Body of pancreas (tissue), 4 donors: ENCODE measurements at regions not wholly inside any gene's neighbourhood (a gene's known extent, or its start where the extent isn't known, plus 50 kb on each side); places are given as distances from the start of the nearest gene placed in this dataset.

Experiments
- CTCF ChIP-seq, 7 experiments: fragments of 450-650 bp in 4 of 7; fragments of 200-600 bp in 3 of 7; sonication (generic) in 3 of 7; IDR thresholded peaks; one replicate each; pipeline ENCODE4 v1.5.1; 2016 to 2019; ENCODE audit warnings: antibody characterized with exemption in 7 of 7
- POLR2A ChIP-seq, 3 donors: fragments of 450-650 bp; IDR thresholded peaks; one replicate each; pipeline ENCODE4 v1.6.1; 2016; ENCODE audit warnings: antibody characterized with exemption in 3 of 3, mild to moderate bottlenecking in 2 of 3

GRCh38 chr18:50460716-50461115, 85.9 kb downstream of the SKA1 start:
- TF ChIP-seq CTCF (IDR thresholded peaks at IDR 0.05) (no peak), POLR2A (IDR thresholded peaks at IDR 0.05) (no peak)
